HS-27A (cell line): ENCODE measurements at regions not wholly inside any gene's neighbourhood (a gene's known extent, or its start where the extent isn't known, plus 50 kb on each side); places are given as distances from the start of the nearest gene placed in this dataset.

Source experiments
- DNase-seq: peaks from one replicate; pipeline ENCODE4 v3.0.0-alpha.2; 2012; ENCODE audit warnings: low read depth, missing footprints

DNA sequence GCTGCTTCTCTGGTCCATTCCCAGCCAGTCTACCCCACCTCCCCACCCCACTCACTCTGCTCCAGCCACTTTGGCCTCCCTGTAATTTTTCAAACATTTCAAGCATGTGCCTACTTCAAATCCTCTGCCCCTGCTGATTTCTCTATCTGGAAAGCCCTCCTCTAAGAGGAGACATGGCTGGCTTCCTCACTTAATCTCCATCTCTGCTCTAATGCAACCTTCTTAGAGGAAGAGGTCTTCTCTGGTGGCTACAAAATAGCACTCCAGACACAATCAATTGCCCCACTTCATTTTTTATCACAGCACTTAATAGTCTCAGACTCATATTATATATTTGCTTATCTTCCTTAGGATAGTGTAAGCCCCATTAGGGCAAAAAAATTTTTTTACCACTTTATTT, 161.1 kb upstream of the SLC39A10 start:
- no peak for DNase-seq

DNA sequence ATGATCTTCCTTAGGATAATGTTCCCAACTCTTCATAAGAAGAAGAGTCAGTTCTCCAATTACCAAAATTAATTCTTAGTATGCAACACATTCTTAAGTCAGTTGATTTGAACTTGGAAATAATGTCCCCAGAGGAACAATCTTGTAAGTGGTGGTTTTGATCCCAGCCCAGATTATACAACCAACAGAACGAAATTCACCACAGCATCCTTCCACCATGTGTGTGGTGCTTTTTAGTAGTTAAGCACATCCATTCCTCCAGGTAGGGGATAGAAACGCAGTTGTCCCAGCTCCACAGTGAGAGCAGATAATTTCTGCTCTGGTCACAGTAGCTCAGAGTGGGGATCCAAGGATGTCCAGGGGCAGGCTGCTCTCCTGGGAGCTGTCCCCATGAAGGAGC, 161.7 kb upstream of the SLC39A10 start:
- DNase-seq: no peak

DNA sequence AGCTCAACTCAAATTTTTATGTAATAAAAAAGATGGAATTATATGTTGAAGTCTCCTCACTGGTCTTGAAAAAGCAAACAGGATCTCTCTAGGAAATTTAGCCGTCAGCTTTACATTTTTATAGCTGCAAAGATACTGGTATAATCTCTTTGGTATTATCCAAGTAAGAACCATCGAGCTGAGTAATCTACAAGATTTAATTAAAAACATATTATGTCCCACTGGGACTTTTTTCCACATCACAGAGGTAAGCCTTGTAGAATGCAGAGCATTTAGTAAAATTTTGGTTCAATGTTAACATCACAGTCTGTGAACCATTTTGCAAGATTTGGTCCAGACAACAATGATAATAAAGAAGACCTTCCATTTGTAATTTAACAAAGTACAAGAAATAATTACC, 162.6 kb upstream of the SLC39A10 start:
- no peak for DNase-seq

DNA sequence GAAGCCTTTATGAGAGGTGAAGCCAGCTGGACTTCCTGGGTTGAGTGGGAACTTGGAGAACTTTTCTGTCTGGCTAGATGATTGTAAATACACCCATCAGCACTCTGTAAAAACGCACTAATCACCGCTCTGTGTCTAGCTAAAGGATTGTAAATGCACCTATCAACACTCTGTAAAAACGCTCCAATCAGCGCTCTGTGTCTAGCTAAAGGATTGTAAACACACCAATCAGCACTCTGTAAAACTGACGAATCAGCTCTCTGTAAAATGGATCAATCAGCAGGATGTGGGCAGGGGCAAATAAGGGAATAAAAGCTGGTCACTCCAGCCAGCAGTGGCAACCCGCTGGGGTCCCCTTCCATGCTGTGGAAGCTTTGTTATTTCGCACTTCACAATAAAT, 163.6 kb upstream of the SLC39A10 start:
- DNase-seq: no peak

DNA sequence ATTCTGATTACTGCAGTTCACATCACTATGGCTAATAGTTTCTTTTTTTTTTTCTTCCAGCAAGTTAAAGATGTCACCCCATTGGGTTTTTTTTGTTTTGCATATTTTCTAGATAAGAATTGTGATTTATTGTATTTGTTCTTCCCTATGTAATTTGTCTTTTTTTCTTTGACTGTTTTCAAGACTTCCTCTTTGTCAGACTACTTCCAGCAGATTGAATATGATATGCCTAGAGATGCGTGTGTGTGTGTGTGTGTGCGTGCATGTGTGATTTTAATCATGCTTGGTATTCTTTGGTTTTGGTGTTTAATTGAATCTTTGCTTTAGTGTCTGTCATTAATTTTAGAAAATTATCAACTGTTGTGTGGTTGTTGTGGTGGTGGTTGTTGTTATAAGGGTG, 166.7 kb upstream of the SLC39A10 start:
- DNase-seq: no peak

DNA sequence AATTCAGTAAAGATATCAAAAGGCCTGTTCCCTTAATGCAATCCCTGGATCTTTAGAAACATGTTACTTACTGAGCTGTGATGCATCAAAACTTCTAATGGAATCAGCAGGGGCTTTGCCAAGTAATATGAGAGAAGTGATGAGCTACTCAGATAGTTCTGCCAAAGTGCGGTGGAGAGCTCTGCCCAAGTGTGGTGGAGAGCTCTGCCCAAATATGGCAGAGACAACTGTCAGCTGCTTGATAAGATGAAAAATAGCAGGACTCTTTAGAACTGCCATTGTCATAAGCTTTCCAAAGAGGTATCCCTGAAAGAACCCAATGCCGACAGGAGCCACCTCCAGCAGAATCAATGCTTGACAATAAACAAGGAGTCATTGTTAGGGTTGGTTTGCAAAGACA, 167.9 kb upstream of the SLC39A10 start:
- no peak for DNase-seq

DNA sequence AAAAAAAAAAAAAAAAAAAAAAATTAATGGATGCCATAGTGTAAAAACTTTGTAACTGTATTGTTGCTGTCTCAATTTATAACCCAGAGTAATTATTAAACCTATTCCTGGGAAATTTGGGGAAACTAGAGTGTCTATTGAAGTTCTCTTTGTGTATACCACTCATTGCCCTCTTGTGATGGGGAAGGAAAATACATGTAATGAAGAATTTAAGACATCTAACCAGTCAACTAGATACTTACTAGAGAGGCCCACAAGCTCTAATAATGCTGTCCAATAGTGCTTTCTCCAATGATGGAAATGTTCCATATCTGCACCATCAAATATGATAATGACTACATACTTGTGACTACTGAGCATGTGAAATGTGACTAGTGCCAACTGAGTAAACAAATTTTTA, 168.5 kb upstream of the SLC39A10 start:
- DNase-seq: no peak

DNA sequence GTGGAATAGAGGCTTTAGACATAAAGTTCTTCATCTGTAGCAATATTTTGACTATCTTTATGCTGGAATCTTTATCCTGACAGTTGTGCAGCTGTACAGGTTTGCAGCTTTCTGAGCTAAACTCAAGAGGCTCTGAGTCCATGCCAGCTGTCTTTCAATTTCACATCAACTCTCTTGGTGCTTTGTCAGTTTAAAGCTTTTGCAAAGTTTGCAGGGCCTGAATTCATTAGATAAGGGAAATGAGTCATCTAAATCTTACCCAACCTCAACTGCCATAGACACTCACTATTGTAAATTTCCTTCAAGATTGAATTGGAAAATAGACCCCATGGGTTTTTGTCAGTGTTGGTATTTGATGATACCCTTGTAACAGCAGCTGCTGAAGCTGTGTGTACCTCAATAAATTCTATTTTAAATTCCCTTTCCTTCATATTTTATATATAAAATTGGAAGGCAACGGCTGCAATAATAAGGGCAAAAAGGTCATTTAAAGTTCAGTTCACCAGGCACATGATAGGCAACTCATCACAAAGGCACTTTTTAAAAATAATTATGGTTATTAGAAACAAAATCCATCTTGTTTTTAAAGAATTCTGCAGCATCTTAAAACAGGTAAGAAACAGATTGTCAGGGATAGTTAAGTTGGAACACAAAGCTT, 169.9 kb upstream of the SLC39A10 start:
- peak; percentile 38 for DNase-seq

DNA sequence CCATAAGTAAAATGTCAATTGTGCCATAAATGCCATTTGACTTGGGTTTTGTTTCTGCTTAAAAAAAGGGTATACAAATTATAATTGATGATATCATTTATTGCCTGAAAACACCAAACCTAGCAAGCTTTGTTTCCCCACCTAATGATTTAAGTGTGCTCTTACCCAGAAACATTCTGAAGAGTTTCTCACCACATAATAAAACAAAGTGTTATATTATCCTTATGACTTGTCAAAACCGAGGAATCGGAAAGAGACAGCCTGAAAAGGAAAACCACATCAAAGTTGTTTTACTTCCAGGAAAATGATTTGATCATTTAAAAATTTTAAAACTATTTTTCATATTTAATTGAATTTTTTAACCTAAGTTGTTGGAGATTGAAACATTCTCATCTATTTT, 170.5 kb upstream of the SLC39A10 start:
- no peak for DNase-seq

DNA sequence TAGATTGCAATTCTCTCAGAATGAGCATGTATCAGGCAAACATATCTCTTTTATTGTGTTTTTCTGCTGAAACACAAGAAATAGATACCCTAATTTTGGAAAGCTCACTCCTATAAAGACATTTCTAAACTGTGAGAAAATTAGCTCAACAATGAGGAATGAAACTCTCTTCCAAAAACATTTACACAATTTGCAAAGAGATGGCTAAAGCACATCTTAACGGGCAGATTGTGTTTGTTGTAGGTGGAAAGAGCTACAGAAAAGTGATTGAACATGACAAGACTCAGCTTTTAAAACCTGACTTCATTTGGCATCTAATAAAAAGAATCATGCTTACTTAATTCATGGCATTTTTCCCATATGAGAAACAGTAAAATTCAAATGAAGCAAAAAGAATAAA, 175.0 kb upstream of the SLC39A10 start:
- DNase-seq: no peak

DNA sequence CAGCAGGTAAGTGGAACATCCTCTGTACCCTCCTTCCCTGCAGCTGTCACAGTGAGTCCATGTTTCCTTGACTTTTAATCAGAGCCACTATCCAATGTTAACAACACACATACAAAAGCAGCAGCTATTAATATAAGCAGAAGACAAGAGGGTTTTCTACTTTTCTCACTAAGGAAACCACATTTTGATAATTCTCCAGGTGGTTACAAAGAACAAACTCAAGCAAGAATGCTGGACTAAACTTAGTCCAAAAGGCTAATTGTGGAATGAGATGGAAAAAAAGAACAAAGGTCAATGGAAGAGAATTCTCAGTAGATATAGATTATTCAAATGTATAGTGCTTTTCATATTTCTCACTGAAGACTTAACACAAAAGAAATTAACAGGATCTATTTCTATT, 176.9 kb upstream of the SLC39A10 start:
- no peak for DNase-seq

DNA sequence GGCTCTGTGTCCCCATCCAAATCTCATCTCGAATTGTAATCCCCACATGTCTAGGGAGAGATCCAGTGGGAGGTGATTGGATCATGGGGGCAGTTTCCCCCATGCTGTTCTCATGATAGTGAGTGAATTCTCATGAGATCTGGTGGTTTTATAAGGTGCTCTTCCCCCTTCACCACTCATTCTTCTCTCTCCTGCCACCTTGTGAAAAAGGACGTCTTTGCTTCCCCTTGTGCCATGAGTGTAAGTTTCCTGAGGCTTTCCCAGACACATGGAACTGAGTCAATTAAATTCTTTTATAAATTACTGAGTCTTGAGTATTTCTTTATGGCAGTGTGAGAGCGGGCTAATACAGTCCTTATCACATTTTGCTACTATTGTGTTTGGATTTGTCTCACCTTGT, 177.6 kb upstream of the SLC39A10 start:
- DNase-seq: no peak

DNA sequence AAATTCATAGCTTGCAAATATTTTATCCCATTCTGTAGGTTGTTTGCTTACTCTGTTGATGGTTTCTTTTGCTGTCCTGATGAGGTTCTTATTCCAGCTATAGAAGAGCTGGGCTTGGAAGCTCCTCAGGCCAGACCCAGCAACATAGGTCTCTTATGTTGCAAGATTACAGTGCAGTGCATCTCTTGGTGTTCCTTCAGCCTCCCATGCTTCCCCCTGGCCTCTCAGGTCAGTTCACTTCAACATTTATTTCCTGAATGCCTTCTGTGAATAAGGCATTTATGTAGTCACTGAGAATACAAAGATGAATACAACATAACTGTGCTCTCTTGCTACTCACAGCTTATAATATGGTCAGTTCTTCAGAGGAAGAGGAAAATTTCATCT, 179.0 kb upstream of the SLC39A10 start:
- no peak for DNase-seq

DNA sequence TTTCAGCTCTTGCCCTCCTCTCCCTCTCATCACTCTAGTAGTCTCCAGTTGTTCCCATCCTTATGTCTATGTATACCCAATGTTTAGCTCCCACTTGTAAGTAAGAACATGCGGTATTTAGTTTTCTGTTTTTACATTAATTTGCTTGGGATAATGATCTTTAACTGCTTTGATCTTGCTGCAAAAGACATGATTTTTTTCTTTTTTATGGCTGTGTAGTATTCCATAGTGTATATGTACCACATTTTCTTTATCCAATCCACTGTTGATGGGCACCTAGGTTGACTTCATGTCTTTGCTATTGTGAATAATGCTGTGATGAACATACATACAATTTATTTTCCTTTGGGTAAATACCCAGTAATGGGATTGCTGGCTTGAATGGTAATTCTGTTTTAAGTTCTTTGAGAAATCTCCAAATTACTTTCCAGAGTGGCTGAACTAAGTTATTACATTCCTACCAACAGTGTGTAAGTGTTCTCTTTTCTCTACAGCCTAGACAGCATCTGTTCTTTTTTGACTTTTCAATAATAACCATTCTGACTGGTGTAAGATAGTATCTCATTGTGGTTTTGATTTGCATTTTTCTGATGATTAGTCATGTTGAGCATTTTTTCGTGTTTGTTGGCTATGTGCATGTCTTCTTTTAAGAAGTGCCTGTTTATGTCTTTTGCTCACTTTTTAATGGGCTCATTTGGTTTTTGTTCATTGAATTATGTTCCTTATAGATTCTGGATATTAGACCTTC, 179.6 kb upstream of the SLC39A10 start:
- peak; percentile 24 for DNase-seq

DNA sequence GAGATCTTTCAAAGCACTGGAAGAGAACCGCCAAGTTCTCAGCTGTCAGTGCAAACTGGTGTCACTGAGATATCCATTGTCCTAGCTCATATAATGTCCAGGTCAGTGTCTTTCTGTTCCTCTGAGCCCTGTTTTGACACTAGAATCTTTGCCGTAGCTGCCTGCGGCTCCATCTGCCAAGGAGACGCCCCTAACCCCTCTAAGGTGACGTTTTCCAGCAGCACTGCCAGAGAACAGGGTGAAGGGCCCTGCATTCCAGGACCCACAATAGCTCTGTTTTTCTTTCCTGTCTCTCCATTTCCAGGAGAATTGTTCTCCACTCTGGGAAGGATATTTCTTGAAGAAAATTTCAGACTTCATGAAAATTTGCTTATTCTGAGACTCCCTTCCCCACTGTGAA, 181.7 kb upstream of the SLC39A10 start:
- DNase-seq: no peak

DNA sequence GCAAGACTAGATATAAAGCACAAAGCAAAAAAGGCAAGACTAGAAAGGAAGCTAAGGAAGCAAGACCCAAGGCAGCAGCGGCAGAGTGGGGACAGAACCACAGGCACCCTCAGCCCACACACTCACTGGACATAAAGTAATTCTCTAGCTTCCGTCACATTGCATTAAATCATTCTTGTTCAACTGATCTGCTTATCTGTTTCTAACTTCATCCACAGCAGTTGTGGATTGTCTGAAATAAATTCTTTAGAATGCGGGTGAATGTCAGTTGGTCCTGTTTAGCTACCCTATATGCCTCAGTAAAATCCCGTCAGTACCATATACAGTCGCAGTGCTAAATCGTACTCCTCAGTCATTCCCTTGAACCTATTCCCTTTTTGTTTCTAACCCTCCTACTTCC, 183.2 kb upstream of the SLC39A10 start:
- no peak for DNase-seq

DNA sequence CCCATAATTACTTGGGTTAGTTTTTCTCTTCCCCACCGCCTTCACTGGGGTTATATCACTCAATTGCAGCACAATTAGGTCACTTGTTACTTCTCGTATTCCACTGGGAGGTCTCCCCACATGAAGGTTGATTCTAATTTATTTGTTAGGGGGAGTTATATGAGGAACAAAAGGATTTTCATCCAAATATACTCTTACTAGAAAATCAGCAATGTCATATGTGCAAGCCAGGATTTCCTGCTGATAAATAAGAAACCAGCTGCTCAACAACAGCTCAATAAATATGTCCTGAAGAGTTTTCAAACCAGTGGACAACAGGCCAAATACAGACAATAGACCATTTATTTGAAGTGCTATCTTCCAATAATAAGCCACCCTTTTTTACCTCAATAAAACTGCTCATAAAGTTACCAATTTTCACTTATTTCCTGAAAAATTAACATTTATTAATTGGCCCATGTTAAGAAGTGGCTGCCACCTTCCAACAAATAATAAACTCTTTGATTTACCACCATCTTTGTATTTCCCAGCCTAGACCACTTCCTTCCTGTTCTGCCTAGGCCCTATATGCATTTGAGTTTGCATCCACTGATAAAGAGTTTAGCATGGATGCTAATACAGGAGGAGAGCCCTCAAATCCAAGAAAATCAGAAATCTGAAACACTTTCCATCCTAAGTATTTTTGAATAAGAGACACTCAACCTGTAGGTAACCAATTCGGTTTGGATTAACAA, 184.4 kb upstream of the SLC39A10 start:
- DNase-seq: no peak

DNA sequence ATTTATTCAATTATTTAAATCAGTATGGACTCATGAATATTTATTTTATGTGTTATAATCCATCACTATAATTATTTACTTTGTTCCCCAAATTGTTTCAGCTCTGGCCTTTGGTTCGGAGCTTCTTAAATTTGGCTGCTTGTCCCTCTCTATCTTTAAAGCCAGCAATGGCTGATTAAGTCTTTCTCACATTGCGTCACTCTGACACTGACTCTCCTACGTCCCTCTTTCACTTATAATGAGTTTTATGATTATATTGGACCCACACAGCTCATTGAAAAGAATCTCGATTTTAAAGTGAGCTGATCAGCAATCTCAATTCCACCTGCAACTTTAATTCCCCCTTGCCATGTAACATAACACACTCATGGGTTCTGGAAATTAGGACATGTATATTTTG, 185.2 kb upstream of the SLC39A10 start:
- DNase-seq: no peak

DNA sequence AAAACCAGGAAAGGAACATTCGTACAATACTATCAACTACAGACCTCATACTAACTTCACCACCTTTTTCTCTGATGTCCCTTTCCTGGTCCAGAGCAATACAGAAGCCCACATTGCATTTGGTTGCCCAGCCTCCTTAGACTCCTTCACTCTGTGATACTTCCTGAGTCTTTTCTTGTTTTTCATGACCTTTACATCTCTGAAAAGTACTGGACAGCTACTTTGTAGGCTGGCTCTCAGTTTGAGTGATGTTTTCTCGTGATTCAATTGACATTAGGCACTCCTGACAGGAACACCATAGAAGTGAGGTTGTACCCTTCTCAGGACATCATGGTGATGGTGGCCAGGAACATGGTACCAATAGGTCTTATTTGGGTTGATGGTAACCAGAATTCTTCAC, 185.9 kb upstream of the SLC39A10 start:
- DNase-seq: no peak

DNA sequence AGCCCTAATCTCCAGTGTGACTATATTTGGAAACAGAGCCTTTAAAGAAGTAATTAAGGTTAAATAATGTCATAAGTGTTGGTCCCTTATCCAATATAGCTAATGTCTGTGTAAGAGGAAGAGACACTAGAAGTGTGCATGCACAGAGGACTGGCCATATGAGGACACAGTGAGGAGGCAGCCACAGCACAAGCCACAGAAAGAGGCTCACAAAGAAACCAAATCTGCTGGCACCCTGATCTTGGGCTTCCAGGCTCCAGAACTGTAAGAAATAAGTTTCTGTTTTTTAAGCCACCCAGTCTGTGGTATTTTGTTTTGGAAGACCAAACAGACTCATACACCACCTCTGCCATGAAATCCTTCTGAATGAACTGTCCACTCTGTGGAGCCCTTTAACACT, 186.4 kb upstream of the SLC39A10 start:
- no peak for DNase-seq

DNA sequence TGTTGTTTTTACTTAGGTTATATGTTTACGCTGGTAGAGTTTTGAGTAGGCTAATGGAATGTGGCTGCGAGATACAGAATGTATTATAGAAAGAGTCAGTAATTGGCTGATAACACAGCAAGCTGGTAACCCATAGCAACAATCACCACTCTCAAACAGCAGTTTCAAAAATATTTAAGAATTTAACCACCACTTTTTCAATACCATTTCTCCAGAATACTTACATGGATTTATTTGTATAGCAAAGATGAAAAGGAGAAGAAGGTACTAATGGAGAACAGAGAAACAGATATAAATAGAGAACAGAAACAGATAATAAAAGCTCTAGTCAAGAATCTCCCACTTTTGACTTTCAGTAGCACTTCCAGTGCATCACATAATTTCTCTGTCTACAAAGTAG, 188.3 kb upstream of the SLC39A10 start:
- no peak for DNase-seq

DNA sequence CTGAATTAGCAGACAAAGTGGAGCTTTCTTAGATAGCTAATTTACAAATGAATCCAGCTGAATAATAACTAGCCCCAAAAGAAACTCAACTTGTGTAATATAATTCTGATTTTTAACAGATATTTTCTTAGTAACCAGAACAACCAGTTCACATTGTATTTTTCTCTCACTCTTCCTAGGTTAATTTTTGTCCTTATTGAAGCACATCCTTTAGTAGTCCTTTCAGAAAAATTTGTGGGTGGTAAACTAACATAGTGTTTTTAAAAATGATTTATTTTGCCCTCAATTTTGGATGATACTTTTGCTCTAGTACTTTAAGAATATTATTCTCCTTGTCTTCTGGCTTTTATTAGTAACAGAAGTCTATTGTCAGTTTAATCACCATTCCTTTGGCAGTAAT, 190.6 kb upstream of the SLC39A10 start:
- DNase-seq: no peak

DNA sequence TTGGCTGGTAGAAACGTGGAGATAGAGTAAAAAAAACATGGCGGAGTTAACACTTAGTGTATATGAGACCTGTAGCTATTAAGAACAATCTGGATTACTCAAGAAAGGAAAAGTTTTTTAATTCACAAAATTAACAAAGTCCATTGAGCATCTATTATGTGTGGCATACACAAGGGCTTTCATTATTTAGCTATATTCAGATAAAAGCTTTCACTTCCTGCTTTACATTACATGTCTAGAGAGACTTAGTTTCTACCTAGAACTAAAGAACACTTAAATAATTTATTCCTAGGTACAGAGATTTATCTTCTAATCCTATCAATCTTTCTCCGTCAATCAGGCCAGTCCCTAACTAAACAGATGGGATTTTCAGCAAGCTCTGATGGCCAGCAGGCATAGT, 196.0 kb upstream of the SLC39A10 start:
- no peak for DNase-seq
